Fibroblast of lung (primary cell): ENCODE measurements at regions not wholly inside any gene's neighbourhood (a gene's known extent, or its start where the extent isn't known, plus 50 kb on each side); places are given as distances from the start of the nearest gene placed in this dataset.

Experiments used
- DNase-seq, 2 donors: peaks; one replicate each; pipeline versions ENCODE4 v3.0.0 to v3.0.0-alpha.2; 2010; ENCODE audit warnings: low read depth in 2 of 2
- H2AFZ ChIP-seq: 2 replicates; pipeline ENCODE4 v1.5.1; 2012; ENCODE audit warnings: low read length, control low read depth, inconsistent platforms
- H3K27ac ChIP-seq: 2 replicates; pipeline ENCODE4 v1.5.1; 2011; ENCODE audit warnings: low read length, control low read depth; ENCODE audit not compliant: insufficient read depth
- H3K27me3 ChIP-seq: 2 replicates; pipeline ENCODE4 v1.5.1; 2011; ENCODE audit warnings: mild to moderate bottlenecking, low read length; ENCODE audit not compliant: control insufficient read depth, insufficient read depth
- H3K36me3 ChIP-seq: 2 replicates; pipeline ENCODE4 v1.5.1; 2011; ENCODE audit warnings: low read length; ENCODE audit not compliant: control insufficient read depth, insufficient read depth
- H3K4me1 ChIP-seq: 2 replicates; pipeline ENCODE4 v1.5.1; 2011; ENCODE audit warnings: low read length; ENCODE audit not compliant: control insufficient read depth, insufficient read depth; ENCODE audit errors: extremely low read depth
- H3K4me2 ChIP-seq: 2 replicates; pipeline ENCODE4 v1.5.1; 2011; ENCODE audit warnings: low read length, control low read depth; ENCODE audit not compliant: insufficient read depth; ENCODE audit errors: extremely low read depth
- H3K4me3 ChIP-seq, 4 experiments: fragments of 200-600 bp in 1 of 4; sonication (generic) in 1 of 4; replicated peaks in 1 of 4; 2 replicates each; pipeline ENCODE4 v1.5.1; 2011 to 2016; ENCODE audit warnings: low read length in 4 of 4, low read depth in 3 of 4, mild to moderate bottlenecking in 3 of 4, control low read depth in 2 of 4, inconsistent platforms in 1 of 4, mixed read lengths in 1 of 4; ENCODE audit not compliant: insufficient read depth in 1 of 4; ENCODE audit errors: control extremely low read depth in 1 of 4
- H3K79me2 ChIP-seq: 2 replicates; pipeline ENCODE4 v1.5.1; 2012; ENCODE audit warnings: mild to moderate bottlenecking, low read length, inconsistent platforms; ENCODE audit not compliant: control insufficient read depth, insufficient read depth
- H3K9ac ChIP-seq: 2 replicates; pipeline ENCODE4 v1.5.1; 2011; ENCODE audit warnings: mild to moderate bottlenecking, low read length, control low read depth; ENCODE audit not compliant: insufficient read depth
- H3K9me3 ChIP-seq: 2 replicates; pipeline ENCODE4 v1.5.1; 2012; ENCODE audit warnings: low read depth, low read length; ENCODE audit not compliant: control insufficient read depth, insufficient read depth
- H4K20me1 ChIP-seq: 2 replicates; pipeline ENCODE4 v1.5.1; 2011; ENCODE audit warnings: low read length; ENCODE audit not compliant: control insufficient read depth, insufficient read depth; ENCODE audit errors: extremely low read depth
- CTCF ChIP-seq, 2 donors: IDR thresholded peaks in 1 of 2; conservative IDR thresholded peaks in 1 of 2; 1 replicate in 1 of 2; 2 replicates in 1 of 2; pipeline ENCODE4 v1.5.1; 2011 to 2012; ENCODE audit warnings: low read length in 2 of 2, control low read depth in 1 of 2, inconsistent platforms in 1 of 2, low read depth in 1 of 2, mild to moderate bottlenecking in 1 of 2
- EZH2 ChIP-seq: IDR thresholded peaks from 2 replicates; pipeline ENCODE4 v1.5.1; 2012; ENCODE audit warnings: low read length, control low read depth, mild to moderate bottlenecking; ENCODE audit errors: missing control alignments

GRCh38 chr4:10201381-10202223 is 85.0 kb upstream of the WDR1 start:
- DNase-seq = no peak
- no peak overlapping the region for H3K9ac ChIP-seq
- H3K4me1 ChIP-seq = no peaks in the 10 kb centered on the region
- no peaks in the 10 kb centered on the region for H3K79me2 ChIP-seq
- no peaks in the 10 kb centered on the region for H4K20me1 ChIP-seq
- H3K9me3 ChIP-seq = no peaks in the 10 kb centered on the region
- no peak overlapping the region for H2AFZ ChIP-seq
- no peaks in the 10 kb centered on the region for H3K27me3 ChIP-seq
- no peaks in the 10 kb centered on the region for H3K36me3 ChIP-seq
- H3K27ac ChIP-seq = no peak overlapping the region
- no peak overlapping the region for H3K4me2 ChIP-seq
- TF ChIP-seq CTCF (conservative IDR thresholded peaks at IDR 0.05 in 1 of 2, IDR thresholded peaks at IDR 0.05 in 1 of 2; ENCODE audit: low read depth in 1 of 2, low read length in 2 of 2) (no peak), EZH2 (no peak)
- H3K4me3 ChIP-seq = no peak overlapping the region

GRCh38 chr4:10200869-10201268 is 84.3 kb upstream of the WDR1 start:
- Histone ChIP-seq H3K79me2 (no peaks in the 10 kb centered on the region), H3K36me3 (no peaks in the 10 kb centered on the region), H3K27ac (no peak overlapping the region), H3K9me3 (no peaks in the 10 kb centered on the region), H3K4me1 (no peaks in the 10 kb centered on the region), H4K20me1 (no peaks in the 10 kb centered on the region), H3K4me3 (no peak overlapping the region), H3K4me2 (no peak overlapping the region), H3K27me3 (no peaks in the 10 kb centered on the region), H3K9ac (no peak overlapping the region), H2AFZ (no peak overlapping the region)
- TF ChIP-seq CTCF (conservative IDR thresholded peaks at IDR 0.05 in 1 of 2, IDR thresholded peaks at IDR 0.05 in 1 of 2; ENCODE audit: low read depth in 1 of 2, low read length in 2 of 2) (no peak), EZH2 (no peak)
- no peak for DNase-seq

GRCh38 chr4:10198365-10198764 is 81.8 kb upstream of the WDR1 start:
- Histone ChIP-seq H3K9me3 (no peaks in the 10 kb centered on the region), H2AFZ (no peak overlapping the region), H3K9ac (no peak overlapping the region), H3K27me3 (no peaks in the 10 kb centered on the region), H3K27ac (no peak overlapping the region), H3K36me3 (no peaks in the 10 kb centered on the region), H4K20me1 (no peaks in the 10 kb centered on the region), H3K4me1 (no peaks in the 10 kb centered on the region), H3K79me2 (no peaks in the 10 kb centered on the region), H3K4me3 (no peak overlapping the region), H3K4me2 (no peak overlapping the region)
- TF ChIP-seq CTCF (conservative IDR thresholded peaks at IDR 0.05 in 1 of 2, IDR thresholded peaks at IDR 0.05 in 1 of 2; ENCODE audit: low read depth in 1 of 2, low read length in 2 of 2) = no peak
- no peak for TF ChIP-seq EZH2
- no peak for DNase-seq
